Left lung (tissue), 4 donors: ENCODE measurements at regions not wholly inside any gene's neighbourhood (a gene's known extent, or its start where the extent isn't known, plus 50 kb on each side); places are given as distances from the start of the nearest gene placed in this dataset.

Source experiments
- ATAC-seq: fragments of 200-7000 bp; cut with Tn5 transposase; one replicate; pipeline ENCODE4 v1.9.1; 2020; ENCODE audit warnings: moderate library complexity
- DNase-seq, 4 donors: peaks; one replicate each; pipeline ENCODE4 v3.0.0-alpha.2; 2013 to 2020
- H3K27ac ChIP-seq, 2 donors: fragments of 200-600 bp; sonication (generic) in 1 of 2; one replicate each; pipeline versions ENCODE4 v1.5.0 to v1.8.0; 2020 to 2021
- H3K27me3 ChIP-seq, 2 donors: fragments of 200-600 bp; sonication (generic) in 1 of 2; one replicate each; pipeline versions ENCODE4 v1.5.0 to v1.8.0; 2020 to 2021
- H3K36me3 ChIP-seq, 2 donors: fragments of 200-600 bp; sonication (generic) in 1 of 2; one replicate each; pipeline versions ENCODE4 v1.5.0 to v1.8.0; 2020 to 2021
- H3K4me1 ChIP-seq, 2 donors: fragments of 200-600 bp; one replicate each; pipeline ENCODE4 v1.8.0; 2021
- H3K4me3 ChIP-seq, 2 donors: fragments of 200-600 bp; sonication (generic) in 1 of 2; one replicate each; pipeline versions ENCODE4 v1.5.0 to v1.8.0; 2020 to 2021; ENCODE audit warnings: mild to moderate bottlenecking in 1 of 2
- H3K9me3 ChIP-seq, 2 donors: fragments of 200-600 bp; sonication (generic) in 1 of 2; one replicate each; pipeline versions ENCODE4 v1.5.0 to v1.8.0; 2020 to 2021
- CTCF ChIP-seq, 2 donors: fragments of 200-600 bp; sonication (generic) in 1 of 2; IDR thresholded peaks; one replicate each; pipeline versions ENCODE4 v1.5.0 to v1.8.0; 2021; ENCODE audit warnings: antibody characterized with exemption in 2 of 2
- intact Hi-C, 2 donors: fragments of 100-400 bp; cut with DNase I; formaldehyde crosslinking; loops; one replicate each; pipeline versions ENCODE4 v1.11.2 to v1.14.2; 2022
- donor health status: DM: no; HTN: yes; CAD: no.
- donor health status: DM: no; HTN: no; CAD: no.

- no peaks in the 10 kb centered on the region for H3K4me1 ChIP-seq
- no peak overlapping the region for H3K27ac ChIP-seq
- DNase-seq, result no peak
- ATAC-seq, result no peak
- H3K27me3 ChIP-seq, result no peaks in the 10 kb centered on the region
- H3K36me3 ChIP-seq, result no peaks in the 10 kb centered on the region
- intact Hi-C loops, result no loop called here
- TF ChIP-seq CTCF (IDR thresholded peaks at IDR 0.05), result no peak
- H3K4me3 ChIP-seq, result no peak overlapping the region
- H3K9me3 ChIP-seq, result peaks cover 0 to 26% of the 10 kb centered on the region in 2 donors
Measured at GRCh38 chr5:10166392-10166791, 83.3 kb downstream of the ATPSCKMT start.

GRCh38 chr5:10162468-10162867 lies 87.2 kb downstream of the ATPSCKMT start:
- no peak for TF ChIP-seq CTCF (IDR thresholded peaks at IDR 0.05)

GRCh38 chr5:10161778-10162177 lies 87.9 kb downstream of the ATPSCKMT start:
- Histone ChIP-seq H3K36me3 (no peaks in the 10 kb centered on the region), H3K9me3 (peaks cover 0 to 26% of the 10 kb centered on the region in 2 donors), H3K27ac (no peak overlapping the region), H3K4me1 (no peaks in the 10 kb centered on the region), H3K4me3 (no peak overlapping the region), H3K27me3 (no peaks in the 10 kb centered on the region)
- DNase-seq, result no peak
- intact Hi-C loops, result no loop called here
- no peak for TF ChIP-seq CTCF (IDR thresholded peaks at IDR 0.05)
- no peak for ATAC-seq

More at GRCh38 chr5:10162468-10162867, 87.2 kb downstream of the ATPSCKMT start:
- Histone ChIP-seq H3K4me3 (no peak overlapping the region), H3K36me3 (no peaks in the 10 kb centered on the region), H3K27me3 (no peaks in the 10 kb centered on the region), H3K9me3 (peaks cover 0 to 26% of the 10 kb centered on the region in 2 donors), H3K27ac (no peak overlapping the region), H3K4me1 (no peaks in the 10 kb centered on the region)
- intact Hi-C loops, result no loop called here
- ATAC-seq (no peak), DNase-seq (no peak)

- H3K36me3 ChIP-seq, result no peaks in the 10 kb centered on the region
- H3K27me3 ChIP-seq, result no peaks in the 10 kb centered on the region
- intact Hi-C loops, result no loop called here
- no peak for DNase-seq
- no peaks in the 10 kb centered on the region for H3K4me1 ChIP-seq
- H3K9me3 ChIP-seq, result peaks cover 0 to 13% of the 10 kb centered on the region in 2 donors
- H3K4me3 ChIP-seq, result no peak overlapping the region
- no peak for TF ChIP-seq CTCF (IDR thresholded peaks at IDR 0.05)
- H3K27ac ChIP-seq, result no peak overlapping the region
- no peak for ATAC-seq
Measured at GRCh38 chr5:10160241-10160640, 89.4 kb downstream of the ATPSCKMT start.

DNA sequence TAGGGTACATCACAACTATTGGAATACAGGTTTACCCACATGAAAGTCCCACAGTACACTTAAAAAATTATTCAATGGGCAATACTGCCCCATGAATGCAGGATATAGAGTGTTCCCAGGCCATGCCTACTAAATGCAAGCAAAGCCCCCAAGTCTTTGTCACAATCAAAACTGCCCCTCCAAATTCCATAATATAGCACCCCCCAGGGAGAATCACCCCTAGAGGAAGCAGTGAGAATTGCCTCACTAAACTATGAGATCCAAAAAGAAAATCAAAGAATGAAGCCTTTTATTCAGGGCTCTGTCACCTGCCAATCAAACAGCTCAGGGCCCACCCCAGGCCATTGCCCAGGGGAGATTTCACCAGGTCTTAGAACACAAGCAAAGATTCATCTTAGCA lies 90.8 kb downstream of the ATPSCKMT start:
- no peak for TF ChIP-seq CTCF (IDR thresholded peaks at IDR 0.05)
- H3K4me3 ChIP-seq, result no peak overlapping the region
- H3K27ac ChIP-seq, result no peak overlapping the region
- H3K9me3 ChIP-seq, result peaks cover 0 to under 1% of the 10 kb centered on the region in 2 donors
- DNase-seq, result no peak
- no peaks in the 10 kb centered on the region for H3K36me3 ChIP-seq
- no peak for ATAC-seq
- intact Hi-C loops, result no loop called here
- H3K27me3 ChIP-seq, result no peaks in the 10 kb centered on the region
- no peaks in the 10 kb centered on the region for H3K4me1 ChIP-seq
